H1 (cell line): ENCODE measurements at regions not wholly inside any gene's neighbourhood (a gene's known extent, or its start where the extent isn't known, plus 50 kb on each side); places are given as distances from the start of the nearest gene placed in this dataset.

Experiments
- HDAC6 ChIP-seq: IDR thresholded peaks from one replicate; pipeline ENCODE4 v1.7.1; 2012; ENCODE audit warnings: low read depth, mild to moderate bottlenecking, inconsistent platforms, low read length, moderate library complexity
- RBBP5 ChIP-seq: IDR thresholded peaks from 2 replicates; pipeline ENCODE4 v1.7.1; 2012; ENCODE audit warnings: low read depth, mild to moderate bottlenecking, inconsistent platforms, low read length, moderate library complexity, borderline replicate concordance

GRCh38 chrX:4382273-4382672, 668.8 kb upstream of the PRKX start (continued):
- TF ChIP-seq RBBP5 (no peak), HDAC6 (no peak)
- TF ChIP-seq, all 59 proteins: peak for 0
